Forelimb muscle (tissue), 1 donor: ENCODE measurements at regions not wholly inside any gene's neighbourhood (a gene's known extent, or its start where the extent isn't known, plus 50 kb on each side); places are given as distances from the start of the nearest gene placed in this dataset.

Experiments
- DNase-seq: peaks from one replicate; pipeline ENCODE4 v3.0.0-alpha.2; 2013; ENCODE audit warnings: low read depth

- no peak for DNase-seq
Measured at GRCh38 chr6:44559486-44560270, 172.2 kb downstream of the CDC5L start.

GRCh38 chr6:44560458-44561059 is 173.1 kb downstream of the CDC5L start:
- no peak for DNase-seq

GRCh38 chr6:44561060-44561623 is 173.6 kb downstream of the CDC5L start:
- DNase-seq = no peak

GRCh38 chr6:44561832-44562665 is 174.5 kb downstream of the CDC5L start:
- DNase-seq = no peak

GRCh38 chr6:44563397-44563796 is 175.9 kb downstream of the CDC5L start:
- no peak for DNase-seq

- no peak for DNase-seq
Measured at GRCh38 chr6:44564906-44565524, 177.5 kb downstream of the CDC5L start.

GRCh38 chr6:44567406-44567805 is 179.9 kb downstream of the CDC5L start:
- no peak for DNase-seq

- DNase-seq = no peak
Measured at GRCh38 chr6:44569131-44569530, 181.6 kb downstream of the CDC5L start.

- DNase-seq = no peak
Measured at GRCh38 chr6:44569931-44570385, 182.5 kb downstream of the CDC5L start.

- no peak for DNase-seq
Measured at GRCh38 chr6:44571510-44571909, 184.0 kb downstream of the CDC5L start.

GRCh38 chr6:44572346-44572745 is 184.8 kb downstream of the CDC5L start:
- no peak for DNase-seq

- no peak for DNase-seq
Measured at GRCh38 chr6:44575644-44576043, 188.1 kb downstream of the CDC5L start.

- DNase-seq = no peak
Measured at GRCh38 chr6:44576132-44576631, 188.7 kb downstream of the CDC5L start.

- DNase-seq = no peak
Measured at GRCh38 chr6:44580901-44581300, 193.4 kb downstream of the CDC5L start.

GRCh38 chr6:44582930-44583329 is 195.4 kb downstream of the CDC5L start:
- DNase-seq = no peak

- no peak for DNase-seq
Measured at GRCh38 chr6:44590471-44590870, 203.0 kb downstream of the CDC5L start.

GRCh38 chr6:44593539-44593944 is 206.0 kb downstream of the CDC5L start:
- DNase-seq = peak; percentile 9

- DNase-seq = no peak
Measured at GRCh38 chr6:44594481-44594880, 207.0 kb downstream of the CDC5L start.

- no peak for DNase-seq
Measured at GRCh38 chr6:44598679-44599078, 211.2 kb downstream of the CDC5L start.

GRCh38 chr6:44599672-44600071 is 212.2 kb downstream of the CDC5L start:
- DNase-seq = no peak

- DNase-seq = no peak
Measured at GRCh38 chr6:44603044-44603686, 215.7 kb downstream of the CDC5L start.
